Upper lobe of left lung (tissue), 4 donors: ENCODE measurements at regions not wholly inside any gene's neighbourhood (a gene's known extent, or its start where the extent isn't known, plus 50 kb on each side); places are given as distances from the start of the nearest gene placed in this dataset.

Source experiments
- CTCF ChIP-seq, 6 experiments: fragments of 450-650 bp in 4 of 6; fragments of 200-600 bp in 2 of 6; sonication (generic) in 2 of 6; IDR thresholded peaks; one replicate each; pipeline ENCODE4 v1.5.1; 2016 to 2019; ENCODE audit warnings: antibody characterized with exemption in 6 of 6
- POLR2A ChIP-seq, 4 donors: fragments of 450-650 bp; IDR thresholded peaks; one replicate each; pipeline ENCODE4 v1.5.1; 2016 to 2017; ENCODE audit warnings: antibody characterized with exemption in 4 of 4, mild to moderate bottlenecking in 2 of 4

DNA sequence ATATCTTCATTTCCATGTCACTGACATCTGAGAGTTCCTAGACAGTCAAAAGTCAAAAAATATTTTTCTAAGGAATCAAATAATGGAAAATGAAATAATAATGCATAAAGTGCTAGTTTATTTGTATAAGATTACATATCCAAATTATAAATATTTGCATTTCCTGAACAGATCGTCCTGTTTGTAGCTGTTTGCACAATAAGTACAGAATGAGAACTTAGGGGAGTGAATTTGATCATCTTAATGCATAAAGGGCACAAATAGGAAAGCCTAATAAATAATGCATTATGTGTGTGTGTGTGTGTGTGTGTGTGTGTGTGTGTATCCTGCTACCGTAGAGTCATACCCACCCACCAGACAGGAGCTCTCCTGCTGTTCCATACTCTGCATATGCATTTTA is 521.0 kb upstream of the EPHA7 start:
- TF ChIP-seq CTCF (IDR thresholded peaks at IDR 0.05) = no peak
- no peak for TF ChIP-seq POLR2A (IDR thresholded peaks at IDR 0.05)
